ENCODE measurements at regions not wholly inside any gene's neighbourhood (a gene's known extent, or its start where the extent isn't known, plus 50 kb on each side); places are given as distances from the start of the nearest gene placed in this dataset.
"Not testable (repeated sequence)": the region's sequence is repeated elsewhere in the genome, so short reads cannot be mapped to it uniquely, and the experiment has no call there.

DNA sequence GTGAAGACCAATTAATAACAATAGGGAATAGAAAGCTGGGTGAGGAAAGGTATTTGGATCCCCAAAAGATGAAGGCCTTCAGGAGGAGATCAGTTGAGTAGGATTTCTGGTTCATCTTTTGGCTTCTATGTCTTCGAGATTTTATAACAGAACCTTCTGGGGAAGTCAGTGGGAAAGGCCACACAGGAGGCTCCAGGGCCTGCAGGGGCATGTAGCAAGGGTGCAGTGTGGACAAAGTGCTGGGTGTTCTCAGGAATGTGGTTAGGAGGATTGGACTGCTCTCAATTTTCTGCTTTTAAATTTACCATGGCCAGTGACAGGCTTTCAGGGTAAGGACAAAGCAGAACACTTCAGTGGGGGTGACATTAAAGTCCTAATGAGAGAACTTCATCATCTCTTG is 378.0 kb downstream of the CCSER2 start:
- no peak for DNase-seq

DNA sequence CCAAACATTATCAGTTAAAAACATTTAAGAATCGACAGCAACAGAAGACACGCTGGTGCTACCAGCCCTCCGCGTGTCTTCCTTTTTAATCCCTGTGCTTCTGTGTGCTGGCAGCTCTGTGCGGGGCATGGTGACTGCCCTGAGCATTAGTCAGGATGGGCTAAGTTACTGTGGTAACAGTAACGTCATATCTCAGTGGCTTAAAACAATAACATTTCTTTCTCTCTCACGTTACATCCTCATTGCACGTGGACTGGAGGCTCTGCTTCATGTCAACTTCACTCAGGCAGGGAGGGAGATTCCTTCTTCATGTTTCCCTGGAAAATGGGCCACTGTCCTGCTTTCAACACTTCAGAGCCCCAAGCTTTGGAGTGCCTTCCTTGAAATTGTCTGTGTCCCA is 378.5 kb downstream of the CCSER2 start:
- DNase-seq: no peak

DNA sequence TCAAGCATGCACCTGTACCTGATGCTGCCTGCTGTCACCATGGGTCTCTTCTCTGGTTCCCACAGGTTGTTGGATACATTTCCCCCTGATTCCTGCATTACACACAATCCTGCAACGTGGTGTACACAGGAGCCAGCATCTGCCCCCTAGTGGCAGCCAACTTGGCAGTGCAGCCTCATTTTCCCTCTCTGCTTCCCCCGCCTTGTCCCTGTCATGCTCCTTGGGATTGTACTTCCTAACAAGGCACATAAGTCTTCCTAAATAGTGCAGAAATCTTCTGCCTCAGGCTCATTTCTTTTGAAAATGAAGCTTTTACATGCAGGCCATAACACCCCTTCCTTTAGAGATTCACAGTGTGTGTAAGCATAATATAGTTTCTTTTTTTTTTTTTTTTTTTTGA is 387.5 kb downstream of the CCSER2 start:
- no peak for DNase-seq

DNA sequence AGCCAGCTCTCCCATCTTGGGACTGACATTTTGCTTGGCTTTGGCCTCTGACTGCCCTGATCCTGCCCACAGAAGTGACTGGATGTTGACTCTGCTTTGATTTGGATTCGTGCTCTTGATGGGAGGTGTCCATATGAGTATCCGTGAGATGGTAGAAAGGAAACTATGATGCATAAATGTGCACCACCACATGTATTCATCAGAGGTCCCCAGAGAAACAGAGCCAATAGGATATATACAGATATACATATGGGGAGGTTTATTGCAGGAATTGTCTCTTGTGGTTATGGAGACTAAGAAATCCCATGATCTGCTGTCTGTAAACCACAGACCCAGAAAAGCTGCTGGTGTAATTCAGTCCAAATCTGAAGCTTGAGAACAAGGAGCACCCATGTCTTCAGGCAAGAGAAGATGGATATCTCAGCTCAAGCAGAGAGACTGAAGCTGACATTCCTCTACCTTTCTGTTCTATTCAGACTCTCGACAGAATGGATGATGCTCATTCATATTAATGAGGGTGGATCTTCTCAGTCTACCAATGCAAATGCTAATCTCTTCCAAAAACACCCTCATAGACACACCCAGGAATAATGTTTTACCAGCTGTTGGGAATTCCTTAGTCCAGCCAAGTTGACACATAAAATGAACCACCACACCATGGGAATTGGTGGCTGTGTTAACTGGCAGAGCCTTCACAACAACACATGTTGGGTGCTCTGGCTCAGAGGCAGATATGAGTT is 390.7 kb downstream of the CCSER2 start:
- no peak for DNase-seq

DNA sequence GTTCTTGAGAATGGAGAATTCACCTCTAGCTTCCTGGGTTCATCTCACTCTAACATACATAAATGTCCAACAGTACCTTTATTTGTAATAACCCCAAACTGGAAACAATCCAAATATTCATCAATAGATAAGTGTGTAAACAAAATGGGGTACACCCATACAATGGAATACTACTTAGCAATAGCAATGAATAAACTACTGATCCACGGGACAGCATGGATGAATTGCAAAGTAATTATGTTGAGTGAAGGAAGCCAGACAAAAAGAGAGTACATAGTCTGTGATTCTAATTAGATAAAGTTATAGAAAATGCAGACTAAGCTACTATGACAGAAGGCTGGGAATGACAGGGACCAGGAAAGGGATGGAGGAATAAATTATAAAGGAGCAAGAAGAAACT is 391.3 kb downstream of the CCSER2 start:
- DNase-seq: no peak

DNA sequence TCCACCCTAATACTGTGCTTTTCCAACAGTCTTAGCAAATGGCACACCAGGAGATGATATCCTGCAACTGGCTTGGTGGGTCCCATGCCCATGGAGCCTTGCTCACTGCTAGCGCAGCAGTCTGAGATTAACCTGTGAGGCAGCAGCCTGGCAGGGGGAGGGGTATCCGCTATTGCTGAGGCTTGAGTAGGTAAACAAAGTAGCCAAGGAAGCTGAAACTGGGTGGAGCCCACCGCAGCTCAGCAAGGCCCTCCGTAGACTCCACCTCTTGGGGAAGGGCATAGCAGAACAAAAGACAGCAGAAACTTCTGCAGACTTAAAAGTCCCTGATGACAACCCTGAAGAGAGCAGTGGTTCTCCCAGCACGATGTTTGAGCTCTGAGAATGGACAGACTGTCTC is 399.0 kb downstream of the CCSER2 start:
- no peak for DNase-seq

DNA sequence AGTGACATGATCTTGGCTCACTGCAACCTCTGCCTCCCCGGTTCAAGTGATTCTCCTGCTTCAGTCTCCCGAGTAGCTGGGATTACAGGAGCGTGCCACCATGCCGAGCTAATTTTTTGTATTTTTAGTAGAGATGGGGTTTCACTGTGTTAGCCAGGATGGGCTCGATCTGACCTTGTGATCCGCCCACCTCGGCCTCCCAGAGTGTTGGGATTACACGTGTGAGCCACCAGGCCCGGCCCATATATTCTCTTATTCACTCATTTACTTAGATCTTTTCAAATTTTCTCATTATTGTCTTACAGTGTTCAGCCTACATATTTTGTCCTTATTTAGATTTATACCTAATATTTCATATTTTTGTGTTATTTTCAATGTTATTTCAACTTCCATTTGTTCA is 410.7 kb downstream of the CCSER2 start:
- not testable (repeated sequence) for DNase-seq

DNA sequence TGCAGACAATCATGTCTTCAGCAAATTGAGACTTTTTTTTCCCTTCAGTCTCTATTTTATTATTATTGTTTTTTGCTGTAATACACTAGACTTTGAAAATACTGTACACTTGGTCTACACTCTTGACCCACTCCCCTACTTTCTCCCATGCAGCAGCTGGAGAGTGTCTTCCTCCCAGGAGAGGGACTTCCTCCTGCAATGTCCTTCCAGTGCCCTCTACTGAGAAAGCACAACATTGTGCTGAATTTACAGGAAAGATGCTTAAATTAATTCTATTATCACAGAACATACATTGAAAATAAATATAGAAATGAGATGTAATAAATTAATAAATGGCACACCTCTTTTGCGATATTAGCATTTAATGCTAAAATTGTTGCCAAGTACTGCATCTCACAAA is 411.3 kb downstream of the CCSER2 start:
- DNase-seq: no peak

DNA sequence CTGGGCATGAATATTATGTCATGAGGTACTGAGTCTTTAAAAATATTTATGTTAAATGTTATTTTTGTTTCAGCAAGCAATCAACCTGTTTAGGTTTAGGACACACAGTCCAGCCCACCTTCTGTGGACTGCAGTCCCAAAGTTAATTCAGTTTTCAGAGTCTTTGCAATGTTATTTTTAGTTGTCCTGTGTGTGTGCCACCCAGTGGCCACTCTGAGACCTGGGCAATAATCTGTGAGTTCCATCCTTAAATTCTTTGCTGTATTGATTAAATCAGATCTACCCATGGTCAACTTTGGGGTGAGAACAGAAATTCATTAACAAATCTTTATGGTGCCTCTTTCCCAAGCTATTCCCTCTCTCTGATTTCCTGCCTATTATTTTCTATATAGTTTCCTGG is 415.1 kb downstream of the CCSER2 start:
- DNase-seq: no peak

GRCh38 chr10:84755311-84755710 is 426.9 kb downstream of the CCSER2 start:
- no peak for DNase-seq

DNA sequence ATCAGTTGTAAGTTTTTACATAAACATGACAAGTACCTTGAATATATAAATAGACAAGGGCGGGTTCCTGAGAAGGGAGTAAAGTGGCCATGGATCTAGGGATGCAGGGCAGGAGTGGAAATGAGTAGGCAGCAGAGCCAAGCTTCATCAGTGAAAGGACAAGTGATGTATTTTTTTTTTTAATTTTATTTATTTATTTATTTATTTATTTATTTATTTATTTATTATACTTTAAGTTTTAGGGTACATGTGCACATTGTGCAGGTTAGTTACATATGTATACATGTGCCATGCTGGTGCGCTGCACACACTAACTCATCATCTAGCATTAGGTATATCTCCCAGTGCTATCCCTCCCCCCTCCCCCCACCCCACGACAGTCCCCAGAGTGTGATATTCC is 428.3 kb downstream of the CCSER2 start:
- DNase-seq: not testable (repeated sequence)

GRCh38 chr10:84761994-84762614 is 433.7 kb downstream of the CCSER2 start:
- not testable (repeated sequence) for DNase-seq

DNA sequence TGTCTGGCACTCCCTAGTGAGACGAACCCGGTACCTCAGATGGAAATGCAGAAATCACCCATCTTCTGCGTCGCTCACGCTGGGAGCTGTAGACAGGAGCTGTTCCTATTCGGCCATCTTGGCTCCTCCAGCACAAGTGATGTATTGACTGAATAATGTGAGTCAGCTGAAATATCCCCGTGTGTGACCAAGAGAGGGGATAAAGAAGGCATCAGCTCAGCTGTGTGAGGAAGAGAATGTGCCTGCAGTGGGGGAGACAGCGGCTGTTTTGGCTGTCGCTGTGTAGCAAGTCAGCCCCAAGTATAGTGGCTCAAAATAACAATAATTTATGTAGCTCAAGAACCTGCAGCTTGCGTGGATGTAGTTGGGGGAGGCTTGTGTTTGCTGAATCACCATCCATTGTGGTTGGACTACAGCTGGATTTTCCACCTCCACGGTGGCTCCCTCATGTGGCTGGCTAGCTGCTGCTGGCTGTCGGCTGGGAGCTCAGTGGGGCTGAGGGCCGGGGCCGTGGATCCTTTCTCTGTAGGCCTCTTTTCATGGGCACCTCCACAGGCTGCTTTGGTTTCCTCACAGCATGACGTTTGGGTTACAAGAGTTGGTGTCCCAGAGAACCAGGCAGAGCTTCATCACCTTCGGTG is 434.5 kb downstream of the CCSER2 start:
- no peak for DNase-seq

- DNase-seq: no peak
These were observed 435.6 kb downstream of the CCSER2 start for GRCh38 chr10:84763965-84764364.

DNA sequence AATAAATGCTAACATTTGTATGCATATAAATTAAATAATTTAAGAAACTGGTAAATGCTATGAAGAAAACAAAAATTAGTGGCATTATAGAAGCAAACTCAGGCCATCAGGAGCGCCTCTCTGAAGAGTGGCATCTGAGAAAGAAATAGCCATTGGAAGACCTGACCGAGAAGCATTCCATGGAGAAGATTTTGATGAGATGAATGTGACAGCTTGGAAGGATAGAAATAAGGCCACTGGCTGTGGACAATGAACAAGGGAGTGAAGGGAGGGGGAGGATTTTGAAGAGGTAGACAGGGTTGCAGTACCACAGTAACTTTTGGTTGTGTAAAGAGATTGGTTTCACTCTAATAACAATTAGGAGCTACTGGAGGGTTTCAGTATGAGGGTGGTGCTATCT is 436.7 kb downstream of the CCSER2 start:
- DNase-seq: no peak

DNA sequence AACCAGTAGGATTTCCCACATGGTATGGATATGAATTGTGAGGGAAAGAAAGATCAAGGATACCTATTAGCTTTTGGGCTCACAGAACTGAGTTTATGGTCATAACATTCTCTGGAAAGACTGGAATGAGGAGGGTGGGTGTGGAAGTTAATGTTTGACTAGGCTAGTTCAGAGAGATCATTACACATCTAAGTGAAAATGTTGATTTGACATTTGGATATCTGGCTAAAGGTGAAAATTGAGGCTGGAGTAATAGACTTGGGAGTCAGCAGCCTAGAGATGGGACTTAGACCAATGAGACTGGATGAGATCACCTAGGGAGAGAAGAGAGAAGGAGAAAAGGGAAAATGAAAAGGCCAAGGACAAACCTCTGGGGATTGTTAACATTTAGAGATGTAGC is 437.3 kb downstream of the CCSER2 start:
- DNase-seq: no peak

GRCh38 chr10:84766923-84767322 is 438.5 kb downstream of the CCSER2 start:
- no peak for DNase-seq

DNA sequence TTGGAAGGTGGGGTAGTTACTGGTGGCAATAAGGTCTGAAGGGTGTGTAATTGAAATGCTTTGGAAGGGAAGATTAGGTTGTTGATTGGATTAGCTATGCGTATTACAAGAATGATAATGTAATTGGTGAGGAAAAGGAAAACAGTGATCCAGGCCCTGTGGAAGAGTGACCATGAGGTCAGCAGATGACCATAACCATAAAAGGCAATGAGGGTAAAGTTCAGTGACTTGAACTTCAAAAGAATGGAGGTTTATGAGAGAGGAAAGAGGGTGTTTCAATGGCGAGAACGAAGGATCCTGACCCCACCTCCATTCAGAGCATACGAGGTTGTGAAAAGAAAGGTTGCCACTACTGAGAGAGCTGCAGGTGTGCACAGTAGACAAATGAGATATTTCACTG is 439.7 kb downstream of the CCSER2 start:
- no peak for DNase-seq

DNA sequence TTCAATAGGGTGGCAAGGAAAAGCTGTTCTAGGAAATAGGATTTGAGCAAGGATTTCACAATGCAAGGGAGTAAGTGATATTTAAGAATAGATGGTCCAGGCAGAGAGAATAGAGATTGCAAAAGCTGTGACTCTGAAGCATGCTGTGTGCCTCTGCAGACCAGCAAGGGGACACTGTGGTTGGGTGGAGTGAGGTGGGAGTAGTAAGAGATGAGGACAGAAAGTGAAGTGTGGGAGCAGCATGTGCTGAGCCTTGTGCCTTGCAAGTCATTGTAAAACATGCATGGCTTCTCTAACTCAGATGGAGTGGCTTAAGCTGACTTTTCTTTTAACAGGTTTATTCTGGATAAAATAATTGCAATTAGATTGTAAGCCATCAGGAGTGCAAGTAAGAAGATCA is 442.4 kb downstream of the CCSER2 start:
- DNase-seq: no peak

DNA sequence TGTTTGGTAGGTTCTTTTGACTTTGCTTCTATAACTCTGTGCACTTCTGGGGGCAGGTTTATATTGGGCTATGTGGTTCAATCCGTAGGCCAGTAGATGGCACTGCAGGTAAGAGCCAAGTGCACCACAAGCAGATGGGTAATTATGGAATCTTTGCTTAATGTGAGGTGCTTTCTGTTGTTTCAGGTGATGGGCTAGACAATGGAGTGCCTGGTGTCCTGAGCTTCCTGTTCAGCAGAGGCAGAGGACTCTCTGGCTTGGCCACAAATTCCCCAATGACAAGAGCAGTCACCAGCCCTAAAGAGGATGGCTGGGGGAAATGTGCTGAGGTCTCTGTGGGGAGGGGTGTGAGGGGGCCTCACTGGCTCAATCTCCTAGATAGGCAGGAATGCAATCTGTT is 455.0 kb downstream of the CCSER2 start:
- no peak for DNase-seq

DNA sequence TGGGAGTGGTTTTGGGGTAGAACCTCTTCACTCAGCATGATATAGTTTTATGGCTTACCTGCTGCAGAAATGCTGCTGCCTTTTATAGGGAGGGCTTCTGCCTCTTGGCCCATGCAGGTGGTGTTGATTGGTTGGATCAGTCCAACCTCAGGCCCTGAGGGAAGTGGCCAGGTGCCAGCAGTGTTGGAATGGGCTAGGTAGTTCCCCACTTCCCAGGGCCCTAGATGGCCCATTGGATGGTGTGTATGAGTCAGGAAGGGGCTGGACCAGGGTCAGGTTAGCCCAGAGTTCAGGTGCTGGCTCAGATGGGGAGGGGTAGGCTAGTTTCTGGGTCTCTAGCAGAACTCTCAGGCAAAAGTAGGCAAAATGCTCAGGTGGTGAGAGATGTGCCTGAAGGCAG is 455.5 kb downstream of the CCSER2 start:
- no peak for DNase-seq

- no peak for DNase-seq
These were observed 456.4 kb downstream of the CCSER2 start for GRCh38 chr10:84784749-84785148.

DNA sequence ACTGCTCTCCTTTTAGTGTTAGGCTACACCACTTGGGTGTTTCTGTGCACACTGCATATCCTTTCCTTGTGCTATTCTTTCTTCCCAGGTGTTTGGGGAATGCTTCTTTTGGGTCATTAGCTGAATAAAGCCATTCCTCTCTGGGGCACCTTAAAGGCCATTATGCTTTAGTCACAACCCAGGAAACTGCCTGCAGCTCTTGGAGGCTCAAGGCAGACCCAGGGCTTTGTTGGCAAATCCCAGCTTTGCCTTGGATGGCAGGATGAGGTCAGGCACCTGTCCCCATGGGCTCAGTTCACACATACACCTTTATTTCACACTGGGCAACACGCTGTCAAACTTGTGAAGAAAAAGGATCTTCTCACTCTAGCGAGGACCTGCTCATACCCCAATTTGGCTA is 460.6 kb downstream of the CCSER2 start:
- no peak for DNase-seq

DNA sequence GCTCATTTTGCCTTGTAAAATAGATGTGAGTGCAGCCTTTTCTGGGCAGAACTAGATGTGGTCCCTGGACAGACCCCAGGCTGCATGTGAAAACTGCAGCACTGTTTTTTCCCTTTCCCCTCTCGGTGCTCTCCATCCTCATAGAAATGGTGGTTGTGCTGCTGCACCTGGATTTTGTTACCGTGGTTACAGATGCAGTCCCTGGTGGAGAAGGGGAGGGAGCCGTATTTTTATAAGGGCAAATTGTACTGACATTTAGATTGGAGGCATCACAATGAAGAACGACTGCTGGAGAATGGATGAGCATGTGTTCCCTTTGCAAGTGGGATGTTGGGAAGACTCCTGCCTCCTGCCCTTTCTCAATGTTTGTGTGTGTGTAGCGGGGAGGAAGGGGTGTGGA is 469.9 kb downstream of the CCSER2 start:
- DNase-seq: no peak

DNA sequence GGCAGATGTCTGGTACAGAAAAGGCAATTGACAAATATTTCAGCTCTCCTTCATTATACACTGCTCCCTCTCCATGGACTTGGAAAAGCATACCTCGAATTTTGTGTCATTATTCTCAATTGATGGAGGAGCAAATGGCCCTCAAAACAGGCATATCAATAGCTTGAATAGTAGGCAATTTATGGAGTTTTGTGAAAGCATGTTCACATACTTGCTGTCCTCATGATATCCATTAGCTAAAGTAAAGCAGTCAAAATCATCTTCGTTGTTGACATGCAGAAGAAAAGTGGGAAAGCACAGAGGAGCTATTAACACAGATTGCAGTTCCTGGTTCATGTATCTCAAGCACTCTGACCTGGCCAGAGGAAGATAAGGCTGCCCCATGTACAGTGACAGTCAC is 472.8 kb downstream of the CCSER2 start:
- DNase-seq: no peak
